ENCODE measurements at regions not wholly inside any gene's neighbourhood (a gene's known extent, or its start where the extent isn't known, plus 50 kb on each side); places are given as distances from the start of the nearest gene placed in this dataset.

GRCh38 chr10:81450651-81451050 lies 424.3 kb upstream of the NRG3 start:
- no peak for TF ChIP-seq CTCF (IDR thresholded peaks at IDR 0.05)
- TF ChIP-seq POLR2A (IDR thresholded peaks at IDR 0.05): no peak

Data from stomach (tissue), 4 donors.